ENCODE measurements at regions not wholly inside any gene's neighbourhood (a gene's known extent, or its start where the extent isn't known, plus 50 kb on each side); places are given as distances from the start of the nearest gene placed in this dataset.
"Not testable (repeated sequence)": the region's sequence is repeated elsewhere in the genome, so short reads cannot be mapped to it uniquely, and the experiment has no call there.

DNA sequence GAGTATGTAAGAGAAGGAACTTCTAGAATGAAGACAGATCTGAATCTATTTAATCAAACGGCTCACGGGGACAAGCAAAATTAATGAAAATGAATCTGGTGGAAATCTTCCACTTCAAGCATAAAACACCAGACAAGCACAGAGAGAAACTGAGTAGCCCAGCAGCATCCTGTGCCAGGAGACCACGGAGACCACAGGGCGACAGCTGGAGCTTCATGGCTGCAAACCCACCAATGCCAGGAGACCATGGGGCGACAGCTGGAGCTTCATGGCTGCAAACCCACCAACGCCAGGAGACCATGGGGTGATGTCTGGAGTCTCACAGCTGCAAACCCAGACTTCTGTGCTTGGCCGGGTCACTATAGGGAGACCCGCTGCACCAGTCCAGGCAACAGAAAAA, 5442.0 kb upstream of the TPTE start:
- not testable (repeated sequence) for H3K4me1 Mint-ChIP-seq (ENCODE audit: low read depth); H3K4me3 Mint-ChIP-seq (ENCODE audit: low read depth); H3K9me3 Mint-ChIP-seq (ENCODE audit: low read depth); H3K27ac Mint-ChIP-seq; DNase-seq (ENCODE audit: low spot score, unreplicated experiment); H3K27me3 Mint-ChIP-seq; H3K36me3 Mint-ChIP-seq (ENCODE audit: insufficient read depth)

DNA sequence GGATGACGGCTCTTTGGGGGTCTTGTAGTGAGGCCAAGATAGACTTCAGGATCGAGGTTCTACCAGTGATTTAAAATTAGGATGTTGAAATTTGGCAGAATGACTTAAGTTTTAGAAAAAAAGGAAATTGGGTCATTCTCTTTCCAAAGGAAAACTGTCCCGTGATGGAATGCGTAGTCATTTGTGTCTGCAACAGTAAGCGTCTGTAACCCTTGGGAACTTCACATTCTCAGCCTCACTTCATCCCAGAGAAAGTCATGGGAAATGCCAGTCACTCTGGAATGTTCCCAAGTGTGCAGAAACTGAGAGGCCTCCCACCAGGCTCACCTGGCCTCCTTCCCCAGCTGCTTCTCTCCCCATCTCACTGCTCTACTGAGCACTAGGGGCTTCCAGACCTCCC, 5441.4 kb upstream of the TPTE start:
- not testable (repeated sequence) for H3K36me3 Mint-ChIP-seq (ENCODE audit: insufficient read depth); H3K4me1 Mint-ChIP-seq (ENCODE audit: low read depth); H3K4me3 Mint-ChIP-seq (ENCODE audit: low read depth); H3K9me3 Mint-ChIP-seq (ENCODE audit: low read depth); DNase-seq (ENCODE audit: low spot score, unreplicated experiment); H3K27me3 Mint-ChIP-seq; H3K27ac Mint-ChIP-seq

DNA sequence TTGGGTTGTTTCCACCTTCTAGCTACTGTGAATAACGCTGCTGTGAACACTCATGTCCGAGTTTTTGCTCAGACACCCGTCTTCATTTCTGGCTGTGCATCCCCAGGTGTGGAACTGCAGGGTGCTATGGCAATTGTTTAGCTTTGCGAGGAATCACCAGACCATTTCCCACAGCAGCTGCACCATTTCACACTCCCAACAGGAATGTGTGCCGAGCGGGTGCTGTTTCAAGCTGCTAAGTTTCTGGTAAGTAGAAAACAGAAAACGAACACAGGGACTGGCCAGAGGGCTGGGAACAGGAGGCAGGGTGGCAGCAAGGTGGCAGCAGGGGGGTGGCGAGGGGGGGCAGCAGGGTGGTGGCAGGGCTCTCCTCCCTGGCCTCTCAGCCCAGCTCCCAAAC, 5437.1 kb upstream of the TPTE start:
- not testable (repeated sequence) for H3K4me3 Mint-ChIP-seq (ENCODE audit: low read depth); H3K9me3 Mint-ChIP-seq (ENCODE audit: low read depth); H3K36me3 Mint-ChIP-seq (ENCODE audit: insufficient read depth); DNase-seq (ENCODE audit: low spot score, unreplicated experiment); H3K4me1 Mint-ChIP-seq (ENCODE audit: low read depth); H3K27me3 Mint-ChIP-seq; H3K27ac Mint-ChIP-seq

DNA sequence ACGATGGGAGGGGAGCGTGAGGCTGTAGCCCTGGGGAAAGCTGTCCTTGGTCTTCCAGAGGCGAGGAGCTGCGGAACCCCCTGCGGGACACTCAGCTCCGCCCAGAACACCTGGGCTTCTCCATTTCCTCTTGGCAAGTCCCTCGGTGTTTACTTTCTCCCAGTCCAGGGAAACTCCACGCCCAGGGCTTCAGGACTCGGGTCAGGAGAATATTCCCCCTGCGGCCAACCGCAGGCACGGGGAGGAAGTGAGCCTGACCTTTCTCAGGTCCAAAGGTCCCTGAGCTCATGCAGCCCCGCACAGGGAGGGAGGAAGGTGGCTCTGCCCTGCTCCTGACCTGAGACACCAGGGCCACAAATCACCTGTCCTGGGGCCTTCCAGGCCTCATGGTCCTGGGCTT, 5435.9 kb upstream of the TPTE start:
- not testable (repeated sequence) for H3K4me3 Mint-ChIP-seq (ENCODE audit: low read depth); H3K36me3 Mint-ChIP-seq (ENCODE audit: insufficient read depth); H3K9me3 Mint-ChIP-seq (ENCODE audit: low read depth); H3K4me1 Mint-ChIP-seq (ENCODE audit: low read depth); H3K27me3 Mint-ChIP-seq; DNase-seq (ENCODE audit: low spot score, unreplicated experiment); H3K27ac Mint-ChIP-seq

DNA sequence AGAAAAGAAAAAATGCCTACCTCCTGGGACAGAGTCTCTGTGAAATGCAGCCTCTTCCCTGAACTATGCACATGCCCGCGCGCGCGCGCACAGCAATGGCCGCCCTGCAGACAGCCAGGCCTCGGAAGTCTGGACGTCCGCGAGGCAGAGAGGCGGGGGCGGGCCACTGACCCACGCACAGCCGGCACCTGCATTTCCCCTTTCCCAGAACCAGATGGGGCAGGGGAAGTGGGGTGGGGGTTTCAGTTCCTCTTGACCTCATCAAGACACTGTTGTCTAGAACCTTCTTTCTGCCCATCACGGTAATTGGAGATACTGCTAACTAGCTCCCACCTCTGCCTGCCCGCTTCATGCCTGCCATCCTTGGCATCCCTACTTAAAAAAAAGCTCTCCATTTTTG, 5435.0 kb upstream of the TPTE start:
- not testable (repeated sequence) for DNase-seq (ENCODE audit: low spot score, unreplicated experiment); H3K4me1 Mint-ChIP-seq (ENCODE audit: low read depth); H3K9me3 Mint-ChIP-seq (ENCODE audit: low read depth); H3K36me3 Mint-ChIP-seq (ENCODE audit: insufficient read depth); H3K27me3 Mint-ChIP-seq; H3K27ac Mint-ChIP-seq; H3K4me3 Mint-ChIP-seq (ENCODE audit: low read depth)

DNA sequence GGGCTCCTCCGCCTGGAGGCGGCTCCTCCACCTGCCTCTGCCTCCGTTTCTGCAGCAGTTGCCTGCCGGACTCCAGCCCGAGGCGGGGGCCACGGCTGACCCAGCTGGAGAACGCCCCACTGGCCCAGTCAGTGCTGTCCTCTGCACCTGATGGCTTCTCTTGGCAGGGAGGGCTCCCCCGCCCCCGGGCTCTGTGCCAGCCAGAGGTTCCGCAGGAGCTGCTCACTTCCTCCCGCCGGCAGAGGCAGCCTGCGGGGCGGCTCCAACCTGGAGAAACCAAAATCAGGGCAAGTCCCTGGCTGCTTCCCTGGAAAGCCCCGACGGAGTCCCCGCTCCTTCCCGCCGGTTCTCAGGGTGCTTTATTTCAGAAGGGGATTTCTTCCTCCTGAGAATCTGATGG, 5432.6 kb upstream of the TPTE start:
- H3K9me3 Mint-ChIP-seq (ENCODE audit: low read depth); H3K4me3 Mint-ChIP-seq (ENCODE audit: low read depth); H3K27ac Mint-ChIP-seq; H3K36me3 Mint-ChIP-seq (ENCODE audit: insufficient read depth); H3K27me3 Mint-ChIP-seq; DNase-seq (ENCODE audit: low spot score, unreplicated experiment); H3K4me1 Mint-ChIP-seq (ENCODE audit: low read depth): not testable (repeated sequence)

DNA sequence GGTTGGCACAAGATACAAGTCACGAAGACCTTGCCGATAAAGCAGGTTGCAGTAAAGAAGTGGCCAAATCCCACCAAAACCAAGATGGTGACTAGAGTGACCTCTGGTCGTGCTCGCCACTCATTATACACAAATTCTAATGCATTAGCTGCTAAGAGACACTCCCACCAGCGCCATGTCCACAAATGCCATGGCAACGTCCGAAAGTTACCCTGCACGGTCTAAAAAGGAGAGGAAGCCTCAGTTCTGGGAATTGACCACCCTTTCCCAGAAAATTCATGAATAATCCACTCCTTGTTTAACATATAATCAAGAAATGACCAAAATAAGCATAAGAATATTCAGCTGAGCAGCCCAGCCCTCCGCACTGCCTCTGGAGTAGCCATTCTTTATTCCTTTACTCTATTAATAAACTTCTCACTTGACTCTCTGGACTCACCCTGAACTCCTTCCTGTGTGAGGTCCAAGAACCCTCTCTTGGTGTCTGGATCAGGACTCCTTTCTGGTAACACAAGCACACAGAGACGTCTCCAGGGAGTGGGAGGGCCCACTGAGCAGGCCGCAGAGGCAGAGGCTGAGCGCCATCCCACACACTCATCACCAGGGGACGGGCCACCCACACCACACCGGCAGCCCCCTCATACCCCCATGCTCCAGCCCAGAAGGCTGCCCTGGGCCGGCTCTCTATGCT, 5431.8 kb upstream of the TPTE start:
- not testable (repeated sequence) for DNase-seq (ENCODE audit: low spot score, unreplicated experiment); H3K4me1 Mint-ChIP-seq (ENCODE audit: low read depth); H3K4me3 Mint-ChIP-seq (ENCODE audit: low read depth); H3K27me3 Mint-ChIP-seq; H3K9me3 Mint-ChIP-seq (ENCODE audit: low read depth); H3K36me3 Mint-ChIP-seq (ENCODE audit: insufficient read depth); H3K27ac Mint-ChIP-seq

DNA sequence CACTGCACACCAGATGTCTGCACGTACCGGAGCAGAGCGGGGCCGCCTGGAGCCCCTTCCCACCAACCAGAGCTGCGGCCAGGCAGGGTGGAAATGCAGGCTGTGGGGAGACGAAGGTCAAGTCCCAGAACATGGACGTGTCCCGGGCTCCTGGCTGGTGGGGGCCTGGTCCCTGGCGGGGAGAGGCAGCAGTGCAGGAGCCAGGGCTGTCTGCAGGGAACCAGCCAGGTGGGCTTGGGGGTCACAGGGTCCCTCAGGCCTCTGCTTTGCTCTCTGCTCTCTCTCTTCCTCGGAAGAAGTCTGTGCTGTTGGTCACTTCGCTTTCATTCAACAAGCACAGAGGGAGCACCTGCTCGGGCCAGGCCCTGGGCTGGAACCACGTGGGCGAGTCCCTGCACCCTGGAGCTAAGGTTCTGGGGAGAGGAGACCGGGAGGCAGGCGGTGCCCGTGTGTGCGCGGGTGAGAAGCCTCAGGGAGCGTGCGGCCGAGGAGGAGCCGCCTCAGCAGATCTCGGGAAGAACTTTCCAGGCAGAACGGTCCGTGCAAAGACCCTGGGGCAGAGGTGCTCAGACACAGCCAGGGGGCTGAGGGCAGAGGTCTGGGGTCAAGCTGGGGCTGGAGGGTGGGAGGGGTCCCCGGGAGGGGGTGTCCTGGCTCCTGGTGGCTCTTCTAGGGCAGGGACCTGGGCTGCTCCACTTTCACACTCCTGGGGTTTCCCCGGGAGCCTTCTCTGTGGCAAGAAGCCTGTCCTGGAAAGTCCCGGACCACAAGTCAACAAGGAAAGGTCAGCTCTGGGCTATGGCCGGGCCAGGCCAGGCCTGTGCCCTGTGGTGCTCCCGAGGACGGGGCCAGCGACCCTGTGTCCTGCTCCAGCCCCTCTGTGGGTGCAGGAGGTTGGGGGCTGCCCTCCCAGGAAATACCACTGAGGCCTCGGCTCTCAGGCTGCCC, 5431.0 kb upstream of the TPTE start:
- H3K9me3 Mint-ChIP-seq (ENCODE audit: low read depth); DNase-seq (ENCODE audit: low spot score, unreplicated experiment); H3K36me3 Mint-ChIP-seq (ENCODE audit: insufficient read depth); H3K27ac Mint-ChIP-seq; H3K27me3 Mint-ChIP-seq; H3K4me1 Mint-ChIP-seq (ENCODE audit: low read depth); H3K4me3 Mint-ChIP-seq (ENCODE audit: low read depth): not testable (repeated sequence)

DNA sequence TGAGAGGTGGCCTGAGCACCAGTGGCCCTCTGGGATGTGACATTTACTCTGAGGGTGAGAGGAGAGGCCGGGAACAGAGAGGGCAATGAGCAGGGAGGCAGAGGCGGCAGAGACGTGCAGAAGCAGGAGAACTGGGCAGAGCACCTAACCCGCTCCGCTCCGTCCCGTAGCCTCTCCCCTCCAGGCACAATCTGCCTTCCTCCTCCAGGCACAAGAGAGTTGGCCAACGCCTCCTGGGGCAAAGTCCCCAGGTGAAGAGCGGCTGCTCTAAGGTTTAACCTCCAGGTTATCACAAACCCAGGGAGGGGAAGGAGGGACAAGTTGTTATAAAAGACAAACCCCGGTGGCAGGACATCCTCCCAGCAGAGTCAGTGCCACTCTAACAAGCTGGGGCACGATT, 5430.1 kb upstream of the TPTE start:
- not testable (repeated sequence) for H3K9me3 Mint-ChIP-seq (ENCODE audit: low read depth); H3K27me3 Mint-ChIP-seq; H3K36me3 Mint-ChIP-seq (ENCODE audit: insufficient read depth); H3K4me1 Mint-ChIP-seq (ENCODE audit: low read depth); H3K4me3 Mint-ChIP-seq (ENCODE audit: low read depth); DNase-seq (ENCODE audit: low spot score, unreplicated experiment); H3K27ac Mint-ChIP-seq

DNA sequence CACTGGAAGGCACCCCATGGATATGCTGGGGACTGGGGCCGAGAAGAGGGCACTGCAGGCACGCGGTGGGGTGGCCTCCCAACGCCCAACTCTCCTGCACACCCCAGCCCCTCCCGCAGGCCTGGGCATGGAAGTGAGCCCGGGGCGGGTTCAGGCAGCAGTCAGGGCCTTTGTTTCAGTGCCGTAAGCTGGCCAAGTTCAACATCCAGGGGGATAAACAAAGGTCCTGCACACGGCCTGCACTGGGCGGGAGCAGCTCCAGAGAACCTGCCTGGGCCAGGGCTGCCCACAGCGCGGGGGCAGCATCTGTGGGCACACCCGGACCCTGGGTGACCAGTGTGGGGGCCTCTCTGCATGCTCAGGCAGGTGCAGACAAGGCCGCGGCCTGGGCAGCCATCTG, 5425.8 kb upstream of the TPTE start:
- not testable (repeated sequence) for H3K4me1 Mint-ChIP-seq (ENCODE audit: low read depth); DNase-seq (ENCODE audit: low spot score, unreplicated experiment); H3K4me3 Mint-ChIP-seq (ENCODE audit: low read depth); H3K27me3 Mint-ChIP-seq; H3K27ac Mint-ChIP-seq; H3K9me3 Mint-ChIP-seq (ENCODE audit: low read depth); H3K36me3 Mint-ChIP-seq (ENCODE audit: insufficient read depth)

DNA sequence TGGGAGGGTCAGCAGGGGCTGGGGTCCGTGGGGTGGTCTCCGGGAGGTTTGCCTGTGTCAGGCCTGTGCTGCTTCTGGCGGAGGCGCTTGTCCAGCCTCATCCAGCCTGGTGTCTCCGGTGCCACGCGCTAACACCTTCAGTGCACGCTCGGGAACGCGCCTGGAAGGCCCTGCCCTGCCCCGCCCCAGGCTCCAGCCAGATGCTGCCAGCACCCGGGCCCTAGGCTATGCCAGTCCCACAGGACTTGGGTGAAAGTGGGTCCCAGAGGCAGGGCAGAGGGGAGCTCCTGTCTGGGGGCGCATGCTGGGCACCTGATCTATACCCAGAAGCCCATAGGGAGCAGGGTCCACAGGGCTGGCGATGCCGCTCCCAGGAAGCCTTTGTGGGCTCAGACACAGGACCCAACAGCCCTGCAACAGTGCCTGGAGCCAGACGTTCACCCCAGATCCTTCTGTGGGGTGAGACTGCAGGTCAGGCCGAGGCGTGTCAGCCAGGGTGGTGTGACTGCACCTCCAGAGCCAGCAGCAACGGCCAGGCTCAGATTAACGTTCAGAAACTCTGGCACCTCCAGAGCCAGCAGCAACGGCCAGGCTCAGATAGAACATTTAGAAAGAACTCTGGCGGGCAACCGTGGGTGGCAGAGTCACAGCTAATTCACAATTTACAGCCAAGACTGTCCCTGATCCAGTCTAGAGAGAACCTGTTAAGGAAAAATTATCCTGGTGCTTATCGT, 5423.2 kb upstream of the TPTE start:
- H3K9me3 Mint-ChIP-seq (ENCODE audit: low read depth); H3K4me1 Mint-ChIP-seq (ENCODE audit: low read depth); H3K27ac Mint-ChIP-seq; H3K4me3 Mint-ChIP-seq (ENCODE audit: low read depth); H3K36me3 Mint-ChIP-seq (ENCODE audit: insufficient read depth); DNase-seq (ENCODE audit: low spot score, unreplicated experiment); H3K27me3 Mint-ChIP-seq: not testable (repeated sequence)

DNA sequence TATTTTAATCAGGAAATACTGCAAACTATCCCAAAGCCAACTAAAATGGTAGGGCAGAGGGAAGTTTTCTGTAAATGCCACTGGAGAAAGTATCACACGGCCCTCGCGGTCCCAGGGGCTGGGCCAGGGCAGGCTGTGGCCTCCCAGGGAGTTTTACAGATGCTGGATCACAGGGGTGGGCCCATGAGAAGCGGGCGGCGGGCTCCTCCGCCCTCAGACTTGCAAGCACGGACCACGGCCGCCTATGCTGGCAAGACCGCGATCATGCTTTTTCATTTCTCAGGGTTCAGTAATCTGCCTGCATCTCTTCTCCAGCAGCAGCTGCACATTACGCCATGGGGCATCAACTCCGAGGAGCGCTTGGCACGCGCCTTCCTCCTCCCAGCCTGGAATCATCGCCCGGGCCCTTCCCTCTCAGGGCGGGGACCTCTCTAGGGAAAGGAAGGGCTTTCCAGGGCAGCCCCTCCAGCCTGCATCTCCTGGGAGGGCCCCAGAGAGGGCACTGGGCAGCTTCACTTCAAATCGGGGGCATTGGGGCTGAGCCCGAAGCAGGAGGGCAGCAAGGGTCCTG, 5420.7 kb upstream of the TPTE start:
- not testable (repeated sequence) for H3K4me3 Mint-ChIP-seq (ENCODE audit: low read depth); H3K4me1 Mint-ChIP-seq (ENCODE audit: low read depth); H3K27ac Mint-ChIP-seq; DNase-seq (ENCODE audit: low spot score, unreplicated experiment); H3K36me3 Mint-ChIP-seq (ENCODE audit: insufficient read depth); H3K9me3 Mint-ChIP-seq (ENCODE audit: low read depth); H3K27me3 Mint-ChIP-seq

DNA sequence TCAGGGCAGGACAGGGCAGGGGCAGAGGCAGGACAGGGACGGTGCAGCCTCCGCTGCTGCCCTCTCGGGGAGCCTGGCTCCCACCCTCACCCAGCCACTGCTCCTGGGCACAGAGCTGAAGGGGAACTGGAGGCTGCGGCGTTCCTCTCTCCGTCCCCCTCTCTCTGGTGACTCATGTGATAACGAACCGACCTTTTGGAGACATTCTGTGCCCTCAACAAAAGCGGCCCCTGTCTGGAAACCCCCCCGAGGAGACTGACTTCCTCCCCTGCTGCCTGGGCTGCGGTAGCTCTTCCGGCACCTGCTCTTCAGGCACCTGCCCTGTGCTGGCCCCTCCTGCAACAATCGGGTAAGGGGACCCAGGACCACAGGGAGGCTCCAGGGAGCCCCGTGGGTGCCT, 5419.6 kb upstream of the TPTE start:
- not testable (repeated sequence) for H3K27ac Mint-ChIP-seq; DNase-seq (ENCODE audit: low spot score, unreplicated experiment); H3K4me3 Mint-ChIP-seq (ENCODE audit: low read depth); H3K9me3 Mint-ChIP-seq (ENCODE audit: low read depth); H3K4me1 Mint-ChIP-seq (ENCODE audit: low read depth); H3K36me3 Mint-ChIP-seq (ENCODE audit: insufficient read depth); H3K27me3 Mint-ChIP-seq
